Sigmoid colon (tissue), 3 donors: ENCODE measurements at regions not wholly inside any gene's neighbourhood (a gene's known extent, or its start where the extent isn't known, plus 50 kb on each side); places are given as distances from the start of the nearest gene placed in this dataset.

Source experiments
- POLR2A ChIP-seq, 2 donors: fragments of 450-650 bp; IDR thresholded peaks; one replicate each; pipeline ENCODE4 v1.6.1; 2016; ENCODE audit warnings: antibody characterized with exemption in 2 of 2, mild to moderate bottlenecking in 2 of 2, moderate library complexity in 2 of 2
- TF ChIP-seq, protein P1 (sequence below), 4 experiments: fragments of 450-650 bp in 3 of 4; fragments of 200-600 bp in 1 of 4; IDR thresholded peaks; one replicate each; pipeline ENCODE4 v1.5.1; 2016 to 2019; ENCODE audit warnings: antibody characterized with exemption in 4 of 4, mild to moderate bottlenecking in 3 of 4, moderate library complexity in 2 of 4

DNA sequence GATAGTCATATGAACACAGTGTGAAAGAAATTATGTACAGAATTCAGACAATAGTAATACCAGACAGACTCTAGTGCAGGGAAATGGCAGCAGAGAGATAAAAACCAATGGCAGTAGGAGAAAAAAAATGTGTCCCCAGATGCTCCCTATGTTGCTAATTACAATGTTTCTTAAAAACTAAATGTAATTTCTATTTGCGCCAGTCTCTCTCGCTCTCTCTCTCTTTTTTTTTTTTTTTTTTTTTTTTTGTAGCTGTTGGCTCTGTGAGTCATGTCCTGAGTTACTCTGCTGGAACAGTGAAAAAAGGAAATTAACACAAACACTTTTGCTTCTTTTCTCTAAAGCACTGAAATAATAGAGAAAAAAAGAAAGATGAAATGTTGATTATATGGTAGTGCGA, 871.9 kb downstream of the GBE1 start:
- TF ChIP-seq, protein P1, sequence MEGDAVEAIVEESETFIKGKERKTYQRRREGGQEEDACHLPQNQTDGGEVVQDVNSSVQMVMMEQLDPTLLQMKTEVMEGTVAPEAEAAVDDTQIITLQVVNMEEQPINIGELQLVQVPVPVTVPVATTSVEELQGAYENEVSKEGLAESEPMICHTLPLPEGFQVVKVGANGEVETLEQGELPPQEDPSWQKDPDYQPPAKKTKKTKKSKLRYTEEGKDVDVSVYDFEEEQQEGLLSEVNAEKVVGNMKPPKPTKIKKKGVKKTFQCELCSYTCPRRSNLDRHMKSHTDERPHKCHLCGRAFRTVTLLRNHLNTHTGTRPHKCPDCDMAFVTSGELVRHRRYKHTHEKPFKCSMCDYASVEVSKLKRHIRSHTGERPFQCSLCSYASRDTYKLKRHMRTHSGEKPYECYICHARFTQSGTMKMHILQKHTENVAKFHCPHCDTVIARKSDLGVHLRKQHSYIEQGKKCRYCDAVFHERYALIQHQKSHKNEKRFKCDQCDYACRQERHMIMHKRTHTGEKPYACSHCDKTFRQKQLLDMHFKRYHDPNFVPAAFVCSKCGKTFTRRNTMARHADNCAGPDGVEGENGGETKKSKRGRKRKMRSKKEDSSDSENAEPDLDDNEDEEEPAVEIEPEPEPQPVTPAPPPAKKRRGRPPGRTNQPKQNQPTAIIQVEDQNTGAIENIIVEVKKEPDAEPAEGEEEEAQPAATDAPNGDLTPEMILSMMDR (IDR thresholded peaks at IDR 0.05) = no peak
- TF ChIP-seq POLR2A (IDR thresholded peaks at IDR 0.05) = no peak
